ENCODE measurements at regions not wholly inside any gene's neighbourhood (a gene's known extent, or its start where the extent isn't known, plus 50 kb on each side); places are given as distances from the start of the nearest gene placed in this dataset.
"Not testable (repeated sequence)": the region's sequence is repeated elsewhere in the genome, so short reads cannot be mapped to it uniquely, and the experiment has no call there.

DNA sequence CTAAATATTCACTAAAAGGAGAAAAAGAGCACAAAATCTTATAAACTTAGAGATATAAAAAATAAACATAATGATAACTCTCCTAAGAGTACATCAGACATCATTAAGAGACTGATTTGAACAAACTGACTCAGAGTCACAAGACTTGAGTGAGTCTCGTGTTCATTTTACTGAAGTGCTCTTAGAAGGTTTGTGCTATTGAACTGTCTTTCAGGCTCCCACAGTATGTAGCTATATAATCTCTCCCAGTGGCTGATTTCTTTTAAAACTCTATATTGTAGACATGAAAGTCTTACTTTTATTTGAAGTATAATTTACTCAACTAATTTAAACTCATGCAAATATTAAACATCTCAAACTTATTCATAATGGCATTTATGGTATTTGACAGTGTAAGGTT is 456.0 kb upstream of the FAM174A start:
- H3K36me3 ChIP-seq (ENCODE audit: control insufficient read depth, insufficient read depth, low read length); H3K27me3 ChIP-seq (ENCODE audit: control insufficient read depth, insufficient read depth, low read length); H3K4me1 ChIP-seq (ENCODE audit: control insufficient read depth, insufficient read depth, low read length): not testable (repeated sequence)

DNA sequence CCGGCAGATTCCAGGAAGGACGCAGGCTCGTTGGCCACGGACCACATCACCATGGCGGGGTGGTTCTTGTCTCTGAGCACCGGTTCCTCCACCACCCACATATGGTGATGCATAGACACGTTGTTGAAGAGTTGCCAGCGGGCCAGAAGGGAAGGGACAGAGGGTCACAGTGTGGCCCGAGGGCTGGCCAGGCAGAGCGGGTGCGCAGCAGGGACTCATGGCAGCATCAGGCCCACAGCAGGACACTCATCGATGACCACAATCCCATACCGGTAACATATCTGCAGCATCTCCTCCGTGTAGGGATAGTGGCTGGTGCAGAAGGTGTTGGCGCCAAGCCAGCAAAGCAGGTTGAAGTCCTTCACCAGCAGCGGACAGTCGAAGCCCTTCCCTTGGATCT is 469.2 kb upstream of the FAM174A start:
- not testable (repeated sequence) for H3K27me3 ChIP-seq (ENCODE audit: control insufficient read depth, insufficient read depth, low read length); H3K9ac ChIP-seq (ENCODE audit: low read length); H3K4me1 ChIP-seq (ENCODE audit: control insufficient read depth, insufficient read depth, low read length); H3K4me3 ChIP-seq (ENCODE audit: low read length); H3K27ac ChIP-seq (ENCODE audit: low read depth, low read length); H3K36me3 ChIP-seq (ENCODE audit: control insufficient read depth, insufficient read depth, low read length)

More for the DNA sequence above, 456.0 kb upstream of the FAM174A start:
- H3K4me3 ChIP-seq (ENCODE audit: low read length); H3K9ac ChIP-seq (ENCODE audit: low read length); H3K27ac ChIP-seq (ENCODE audit: low read depth, low read length): not testable (repeated sequence)

DNA sequence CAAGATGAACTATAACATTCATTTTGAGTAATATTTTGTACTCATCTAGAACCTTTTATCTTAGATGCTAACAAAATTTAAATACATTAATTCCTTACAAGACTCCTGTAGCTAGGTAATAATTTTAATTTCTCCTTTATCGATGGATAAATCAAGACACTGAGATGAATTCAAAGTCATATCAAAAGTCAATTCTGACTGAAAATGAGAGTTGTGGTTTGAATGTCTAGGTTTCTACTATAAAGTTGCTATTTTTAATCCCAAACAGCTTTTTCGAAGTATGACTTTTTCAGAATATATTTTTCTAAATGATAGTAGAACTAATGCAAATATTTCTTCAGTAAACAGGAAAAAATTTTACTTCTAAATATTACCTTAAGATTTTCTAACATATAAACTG is 491.7 kb upstream of the FAM174A start:
- Histone ChIP-seq H3K9ac (ENCODE audit: low read length) (no peak overlapping the region), H3K4me3 (ENCODE audit: low read length) (no peak overlapping the region), H3K27me3 (ENCODE audit: control insufficient read depth, insufficient read depth, low read length) (no peaks in the 10 kb centered on the region), H3K27ac (ENCODE audit: low read depth, low read length) (no peak overlapping the region), H3K36me3 (ENCODE audit: control insufficient read depth, insufficient read depth, low read length) (no peaks in the 10 kb centered on the region), H3K4me1 (ENCODE audit: control insufficient read depth, insufficient read depth, low read length) (no peaks in the 10 kb centered on the region)

DNA sequence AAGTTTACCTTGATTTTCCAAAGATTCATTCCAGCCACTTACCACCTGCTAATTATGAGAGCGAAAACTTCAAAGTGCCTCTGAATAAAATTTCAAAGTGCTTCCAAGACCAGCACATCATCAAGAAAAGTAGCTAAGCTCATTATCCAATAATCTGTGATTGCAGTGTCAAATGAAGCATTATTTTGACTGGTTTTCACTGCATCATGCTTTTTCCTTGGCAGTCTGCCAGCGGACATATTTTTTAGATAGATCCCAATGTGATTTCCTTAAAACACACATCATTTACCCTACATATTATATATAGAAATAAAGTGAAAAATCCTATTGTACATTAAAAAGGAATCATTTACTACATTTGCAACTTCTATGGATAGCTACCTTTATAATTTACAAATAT is 508.6 kb upstream of the FAM174A start:
- no peak overlapping the region for H3K4me3 ChIP-seq (ENCODE audit: low read length)
- H3K27me3 ChIP-seq (ENCODE audit: control insufficient read depth, insufficient read depth, low read length): no peaks in the 10 kb centered on the region
- no peak overlapping the region for H3K27ac ChIP-seq (ENCODE audit: low read depth, low read length)
- no peak overlapping the region for H3K9ac ChIP-seq (ENCODE audit: low read length)
- no peaks in the 10 kb centered on the region for H3K4me1 ChIP-seq (ENCODE audit: control insufficient read depth, insufficient read depth, low read length)
- no peaks in the 10 kb centered on the region for H3K36me3 ChIP-seq (ENCODE audit: control insufficient read depth, insufficient read depth, low read length)

DNA sequence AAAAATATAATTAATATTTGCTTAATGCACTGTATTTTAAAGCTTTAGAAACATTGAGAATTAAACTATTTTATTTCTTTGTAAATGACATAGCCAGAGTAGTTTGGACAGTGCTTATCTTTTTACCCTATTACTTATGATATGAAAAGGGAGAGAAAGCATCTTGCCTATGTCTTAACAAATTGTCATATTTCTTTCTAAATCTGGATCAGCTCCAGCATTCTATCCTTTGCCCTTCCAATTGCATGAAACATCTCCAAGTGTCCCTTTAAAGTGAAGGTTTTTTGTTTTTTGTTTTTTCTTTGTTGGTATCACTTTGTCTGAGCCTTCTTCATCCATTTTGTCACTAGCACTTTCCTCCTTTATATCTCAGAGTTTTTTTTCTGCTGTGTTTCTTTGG is 511.6 kb upstream of the FAM174A start:
- H3K36me3 ChIP-seq (ENCODE audit: control insufficient read depth, insufficient read depth, low read length): no peaks in the 10 kb centered on the region
- no peak overlapping the region for H3K4me3 ChIP-seq (ENCODE audit: low read length)
- H3K27me3 ChIP-seq (ENCODE audit: control insufficient read depth, insufficient read depth, low read length): no peaks in the 10 kb centered on the region
- no peak overlapping the region for H3K9ac ChIP-seq (ENCODE audit: low read length)
- no peaks in the 10 kb centered on the region for H3K4me1 ChIP-seq (ENCODE audit: control insufficient read depth, insufficient read depth, low read length)
- no peak overlapping the region for H3K27ac ChIP-seq (ENCODE audit: low read depth, low read length)

DNA sequence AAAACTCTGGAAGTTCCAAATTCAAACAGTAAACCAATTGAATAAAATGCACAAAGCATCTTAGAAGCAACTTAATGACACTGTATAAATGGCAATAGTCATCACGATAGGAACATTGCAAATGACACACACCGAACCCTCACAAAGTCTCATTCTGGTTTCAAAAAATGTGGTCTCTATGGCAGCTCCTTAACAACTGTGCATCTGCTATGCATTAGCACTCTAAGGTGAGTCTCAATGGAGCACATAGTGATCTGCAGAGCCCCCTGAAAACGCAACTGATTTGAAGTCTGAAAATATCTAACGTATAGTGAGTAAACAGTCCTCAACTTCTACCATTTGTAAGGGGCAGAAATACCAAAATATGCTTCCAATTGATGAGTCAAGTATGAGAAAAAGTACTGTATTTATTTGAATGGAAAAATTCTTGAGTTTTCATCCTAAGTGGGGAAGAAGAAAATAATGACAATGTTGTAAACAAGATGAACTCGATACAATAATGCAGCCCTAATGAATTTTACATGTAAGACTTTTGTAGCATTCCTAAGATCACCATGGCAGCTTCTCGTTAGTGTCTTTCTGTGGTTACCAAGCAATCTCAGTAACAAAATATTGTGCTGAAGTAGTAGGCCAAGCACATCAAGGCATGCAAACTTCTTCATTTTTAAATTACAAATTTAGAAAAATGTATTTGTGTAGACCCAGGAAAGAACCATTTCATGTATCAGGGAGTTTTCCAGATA is 517.5 kb upstream of the FAM174A start:
- Histone ChIP-seq H3K4me1 (ENCODE audit: control insufficient read depth, insufficient read depth, low read length) (no peaks in the 10 kb centered on the region), H3K27me3 (ENCODE audit: control insufficient read depth, insufficient read depth, low read length) (no peaks in the 10 kb centered on the region), H3K27ac (ENCODE audit: low read depth, low read length) (no peak overlapping the region), H3K4me3 (ENCODE audit: low read length) (no peak overlapping the region), H3K36me3 (ENCODE audit: control insufficient read depth, insufficient read depth, low read length) (no peaks in the 10 kb centered on the region), H3K9ac (ENCODE audit: low read length) (no peak overlapping the region)

DNA sequence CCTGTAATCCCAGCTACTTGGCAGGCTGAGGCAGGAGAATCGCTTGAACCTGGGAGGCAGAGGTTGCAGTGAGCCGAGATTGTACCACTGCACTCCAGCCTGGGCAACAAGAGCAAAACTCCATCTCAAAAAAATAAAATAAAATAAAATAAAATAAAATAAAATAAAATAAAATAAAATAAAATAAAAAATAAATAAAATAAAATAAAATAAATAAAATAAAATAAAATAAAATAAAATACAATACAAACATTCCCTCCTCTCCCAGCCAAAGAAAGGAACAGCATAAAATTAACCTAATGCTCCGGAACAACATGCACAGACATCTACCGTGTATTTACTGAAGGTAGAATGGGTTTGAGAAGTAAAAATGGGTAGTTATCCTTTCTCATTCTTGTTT is 521.9 kb upstream of the FAM174A start:
- not testable (repeated sequence) for H3K27ac ChIP-seq (ENCODE audit: low read depth, low read length); H3K27me3 ChIP-seq (ENCODE audit: control insufficient read depth, insufficient read depth, low read length); H3K36me3 ChIP-seq (ENCODE audit: control insufficient read depth, insufficient read depth, low read length); H3K4me1 ChIP-seq (ENCODE audit: control insufficient read depth, insufficient read depth, low read length); H3K9ac ChIP-seq (ENCODE audit: low read length); H3K4me3 ChIP-seq (ENCODE audit: low read length)

DNA sequence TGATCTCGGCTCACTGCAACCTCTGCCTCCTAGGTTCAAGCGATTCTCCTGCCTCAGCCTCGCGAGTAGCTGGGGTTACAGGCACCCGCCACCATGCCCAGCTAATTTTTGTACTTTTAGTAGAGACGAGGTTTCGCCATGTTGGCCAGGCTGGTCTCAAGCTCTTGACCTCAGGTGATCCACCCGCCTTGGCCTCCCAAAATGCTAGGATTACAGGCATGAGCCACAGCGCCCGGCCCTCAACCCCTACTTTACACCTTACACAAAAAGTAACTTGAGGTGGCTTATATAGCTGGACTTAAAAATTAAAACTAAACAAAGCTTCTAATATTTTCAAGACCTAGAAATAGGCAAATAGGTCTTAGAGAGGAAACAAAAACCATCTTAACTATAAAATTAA is 524.0 kb upstream of the FAM174A start:
- H3K27ac ChIP-seq (ENCODE audit: low read depth, low read length); H3K27me3 ChIP-seq (ENCODE audit: control insufficient read depth, insufficient read depth, low read length); H3K9ac ChIP-seq (ENCODE audit: low read length); H3K4me3 ChIP-seq (ENCODE audit: low read length); H3K36me3 ChIP-seq (ENCODE audit: control insufficient read depth, insufficient read depth, low read length); H3K4me1 ChIP-seq (ENCODE audit: control insufficient read depth, insufficient read depth, low read length): not testable (repeated sequence)

DNA sequence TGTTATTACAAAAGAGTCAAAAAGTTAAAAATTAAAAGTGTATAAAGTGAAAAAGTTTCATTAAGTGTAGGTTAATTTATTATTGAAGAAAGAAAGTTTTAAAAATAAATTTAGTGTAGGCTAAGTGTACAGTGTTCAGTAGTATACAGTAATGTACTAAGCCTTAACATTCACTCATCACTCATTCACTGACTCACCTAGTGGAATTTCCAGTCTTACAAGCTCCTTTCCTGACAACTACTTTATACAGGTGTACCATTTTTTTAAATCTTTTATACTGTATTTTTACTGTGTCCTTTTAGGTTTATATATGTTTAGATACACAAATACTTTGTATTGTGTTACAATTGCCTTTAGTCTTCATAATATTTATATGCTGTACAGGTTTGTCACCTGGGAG is 530.2 kb upstream of the FAM174A start:
- H3K9ac ChIP-seq (ENCODE audit: low read length): no peak overlapping the region
- no peak overlapping the region for H3K4me3 ChIP-seq (ENCODE audit: low read length)
- H3K36me3 ChIP-seq (ENCODE audit: control insufficient read depth, insufficient read depth, low read length): no peaks in the 10 kb centered on the region

DNA sequence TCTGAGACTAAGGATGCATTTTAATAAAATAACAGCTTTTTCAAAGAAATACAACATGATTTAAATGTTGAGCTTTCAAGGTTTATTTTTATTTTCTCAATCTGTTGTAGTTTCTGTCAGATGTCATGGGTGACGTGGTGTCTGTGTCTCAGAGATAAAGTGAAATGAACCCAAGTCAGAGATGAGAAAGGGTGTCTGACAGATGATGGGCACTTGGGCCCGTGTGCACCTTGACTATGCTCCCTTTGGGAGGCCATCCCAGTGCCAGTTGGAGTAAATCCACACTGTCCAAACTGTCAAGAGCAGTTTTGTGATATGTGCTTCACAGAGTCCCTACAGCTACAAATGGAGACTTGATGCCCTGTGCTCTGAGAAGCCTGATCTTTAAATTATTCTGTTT is 536.9 kb upstream of the FAM174A start:
- H3K4me1 ChIP-seq (ENCODE audit: control insufficient read depth, insufficient read depth, low read length): no peaks in the 10 kb centered on the region
- no peak overlapping the region for H3K4me3 ChIP-seq (ENCODE audit: low read length)
- no peaks in the 10 kb centered on the region for H3K36me3 ChIP-seq (ENCODE audit: control insufficient read depth, insufficient read depth, low read length)
- no peak overlapping the region for H3K27ac ChIP-seq (ENCODE audit: low read depth, low read length)
- H3K9ac ChIP-seq (ENCODE audit: low read length): no peak overlapping the region
- no peaks in the 10 kb centered on the region for H3K27me3 ChIP-seq (ENCODE audit: control insufficient read depth, insufficient read depth, low read length)

More for the DNA sequence above, 530.2 kb upstream of the FAM174A start:
- Histone ChIP-seq H3K4me1 (ENCODE audit: control insufficient read depth, insufficient read depth, low read length) (no peaks in the 10 kb centered on the region), H3K27ac (ENCODE audit: low read depth, low read length) (no peak overlapping the region), H3K27me3 (ENCODE audit: control insufficient read depth, insufficient read depth, low read length) (no peaks in the 10 kb centered on the region)

DNA sequence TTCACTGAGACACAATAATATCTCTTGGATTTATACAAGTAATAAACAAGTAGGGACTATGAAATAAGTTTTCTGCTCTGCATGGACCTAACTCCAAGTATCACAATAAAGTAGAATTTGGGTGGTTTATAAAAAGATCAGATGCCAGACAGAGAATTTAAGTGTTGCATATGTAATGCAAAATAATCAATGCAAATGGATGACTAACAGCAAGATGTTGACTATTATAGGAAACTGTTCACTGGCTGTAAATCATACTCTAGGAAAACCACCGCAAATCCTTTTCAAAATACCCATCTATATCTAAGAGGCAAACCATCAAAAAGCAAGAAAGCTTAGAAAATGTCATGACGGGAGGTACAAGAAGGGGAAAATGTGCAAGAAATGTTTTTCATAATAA is 539.8 kb upstream of the FAM174A start:
- Histone ChIP-seq H3K4me3 (ENCODE audit: low read length) (no peak overlapping the region), H3K36me3 (ENCODE audit: control insufficient read depth, insufficient read depth, low read length) (no peaks in the 10 kb centered on the region), H3K27me3 (ENCODE audit: control insufficient read depth, insufficient read depth, low read length) (no peaks in the 10 kb centered on the region), H3K9ac (ENCODE audit: low read length) (no peak overlapping the region), H3K27ac (ENCODE audit: low read depth, low read length) (no peak overlapping the region), H3K4me1 (ENCODE audit: control insufficient read depth, insufficient read depth, low read length) (no peaks in the 10 kb centered on the region)

DNA sequence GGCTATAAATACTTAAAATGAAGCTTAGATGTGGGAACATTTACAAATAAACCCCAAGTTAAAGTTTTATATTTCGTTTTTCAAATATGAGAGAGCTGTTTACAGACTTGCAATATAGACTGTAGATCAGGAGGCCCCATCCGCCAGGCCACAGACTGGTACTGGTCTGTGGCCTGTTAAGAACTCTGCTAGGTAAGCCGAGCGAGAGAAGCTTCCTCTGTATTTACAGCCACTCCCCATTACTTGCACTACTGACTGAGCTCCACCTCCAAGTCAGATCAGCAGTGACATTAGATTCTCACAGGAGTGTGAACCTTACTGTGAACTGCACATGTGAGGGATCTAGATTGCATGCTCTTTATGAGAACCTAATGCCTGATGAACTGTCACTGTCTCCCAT is 561.4 kb upstream of the FAM174A start:
- Histone ChIP-seq H3K4me1 (ENCODE audit: control insufficient read depth, insufficient read depth, low read length) (no peaks in the 10 kb centered on the region), H3K36me3 (ENCODE audit: control insufficient read depth, insufficient read depth, low read length) (no peaks in the 10 kb centered on the region), H3K27me3 (ENCODE audit: control insufficient read depth, insufficient read depth, low read length) (no peaks in the 10 kb centered on the region), H3K9ac (ENCODE audit: low read length) (no peak overlapping the region), H3K27ac (ENCODE audit: low read depth, low read length) (no peak overlapping the region), H3K4me3 (ENCODE audit: low read length) (no peak overlapping the region)

DNA sequence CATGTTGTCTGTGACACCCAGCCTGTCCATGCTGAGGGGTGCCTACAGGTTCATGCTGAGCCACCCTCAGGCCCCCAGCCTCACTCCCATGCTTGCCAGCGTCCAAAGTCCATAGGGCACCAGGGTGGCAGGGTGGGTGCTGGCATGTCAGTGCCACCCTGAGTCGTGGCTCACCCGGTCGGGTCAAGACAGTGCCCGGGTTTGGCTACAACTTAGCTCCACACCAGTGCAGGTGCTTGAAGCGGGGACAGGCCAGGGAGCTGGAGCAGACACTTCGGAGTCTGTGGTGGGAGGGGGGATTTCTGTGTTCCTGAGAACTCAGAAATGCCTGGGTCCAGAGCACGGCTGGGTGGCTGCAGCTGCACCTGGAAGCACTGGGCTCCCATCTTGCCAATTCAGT is 579.2 kb upstream of the FAM174A start:
- H3K4me3 ChIP-seq (ENCODE audit: low read length): no peak overlapping the region
- H3K27me3 ChIP-seq (ENCODE audit: control insufficient read depth, insufficient read depth, low read length): no peaks in the 10 kb centered on the region
- H3K4me1 ChIP-seq (ENCODE audit: control insufficient read depth, insufficient read depth, low read length): no peaks in the 10 kb centered on the region
- H3K9ac ChIP-seq (ENCODE audit: low read length): no peak overlapping the region
- H3K27ac ChIP-seq (ENCODE audit: low read depth, low read length): no peak overlapping the region
- no peaks in the 10 kb centered on the region for H3K36me3 ChIP-seq (ENCODE audit: control insufficient read depth, insufficient read depth, low read length)
